IMR-90 (cell line): ENCODE measurements at regions not wholly inside any gene's neighbourhood (a gene's known extent, or its start where the extent isn't known, plus 50 kb on each side); places are given as distances from the start of the nearest gene placed in this dataset.

ENCODE experiments used
- ATAC-seq: fragments of 200-7000 bp; cut with Tn5 transposase; 2 replicates; pipeline ENCODE4 v1.9.1; 2020; ENCODE audit warnings: low read depth, mild to moderate bottlenecking, moderate library complexity
- BruUV-seq: library from RNA; stranded (reverse); fragments of 400-500 nt; replicated peaks from 2 replicates; lab custom pipeline; 2021; lab: Mats Ljungman, UMichigan
- CTCF ChIA-PET: fragments of 300-600 bp; formaldehyde crosslinking; extraction: SDS; loops from one replicate; lab custom pipeline; 2021; ENCODE audit warnings: antibody characterized with exemption; lab: Yijun Ruan, JAX
- POLR2A ChIA-PET: fragments of 300-600 bp; sonication (Branson Sonifier 250); formaldehyde crosslinking; loops from one replicate; lab custom pipeline; 2022; ENCODE audit warnings: antibody characterized with exemption; ENCODE audit not compliant: unreplicated experiment; lab: Charles Lee
- DNase-seq: peaks from one replicate; pipeline ENCODE4 v3.0.0; 2013
- H2AFZ ChIP-seq: replicated peaks from 2 replicates; pipeline ENCODE3; 2013; ENCODE audit warnings: low read length, mild to moderate bottlenecking; ENCODE audit not compliant: poor library complexity
- H2AK5ac ChIP-seq: 2 replicates; pipeline ENCODE4 v1.6.1; 2013; ENCODE audit warnings: low read depth, low read length, inconsistent platforms
- H2AK9ac ChIP-seq: replicated peaks from 2 replicates; pipeline ENCODE3; 2013; ENCODE audit warnings: mild to moderate bottlenecking, low read depth, low read length, moderate library complexity; ENCODE audit not compliant: poor library complexity
- H2BK120ac ChIP-seq: 2 replicates; pipeline ENCODE4 v1.6.1; 2013; ENCODE audit warnings: low read depth, low read length, inconsistent platforms
- H2BK15ac ChIP-seq: 3 replicates; pipeline ENCODE4 v1.6.1; 2013; ENCODE audit warnings: low read depth, low read length, inconsistent platforms
- H2BK20ac ChIP-seq: 2 replicates; pipeline ENCODE4 v1.6.1; 2013; ENCODE audit warnings: low read depth, mild to moderate bottlenecking, inconsistent platforms, low read length, moderate library complexity
- H2BK5ac ChIP-seq: 2 replicates; pipeline ENCODE4 v1.6.1; 2013; ENCODE audit warnings: mild to moderate bottlenecking, low read depth, low read length, inconsistent platforms; ENCODE audit not compliant: poor library complexity, severe bottlenecking
- H3K14ac ChIP-seq: replicated peaks from 2 replicates; pipeline ENCODE4 v1.6.1; 2013; ENCODE audit warnings: low read depth, low read length, inconsistent platforms
- H3K18ac ChIP-seq: 2 replicates; pipeline ENCODE4 v1.6.1; 2013; ENCODE audit warnings: low read depth, low read length, control low read depth
- H3K23ac ChIP-seq: 2 replicates; pipeline ENCODE4 v1.6.1; 2013; ENCODE audit warnings: low read depth, low read length, inconsistent platforms
- H3K27ac ChIP-seq: 2 replicates; pipeline ENCODE4 v1.5.1; 2013; ENCODE audit warnings: mild to moderate bottlenecking, control low read depth, low read length; ENCODE audit not compliant: insufficient read depth
- H3K27me3 ChIP-seq: 2 replicates; pipeline ENCODE4 v1.6.1; 2013; ENCODE audit warnings: low read length; ENCODE audit not compliant: control insufficient read depth, insufficient read depth
- H3K36me3 ChIP-seq: 2 replicates; pipeline ENCODE4 v1.6.1; 2013; ENCODE audit warnings: low read length, mixed read lengths; ENCODE audit not compliant: control insufficient read depth, insufficient read depth
- H3K4ac ChIP-seq: 2 replicates; pipeline ENCODE4 v1.6.1; 2013; ENCODE audit warnings: low read depth, low read length, inconsistent platforms
- H3K4me1 ChIP-seq: 2 replicates; pipeline ENCODE4 v1.6.1; 2013; ENCODE audit warnings: low read length, mixed read lengths; ENCODE audit not compliant: control insufficient read depth, insufficient read depth
- H3K4me2 ChIP-seq: 2 replicates; pipeline ENCODE4 v1.6.1; 2013; ENCODE audit warnings: low read depth, mild to moderate bottlenecking, control low read depth, low read length, moderate library complexity
- H3K4me3 ChIP-seq: 2 replicates; pipeline ENCODE4 v1.5.1; 2013; ENCODE audit warnings: low read depth, mild to moderate bottlenecking, control low read depth, low read length, moderate library complexity; ENCODE audit not compliant: insufficient read depth
- H3K56ac ChIP-seq: 2 replicates; pipeline ENCODE4 v1.6.1; 2013; ENCODE audit warnings: low read length, inconsistent platforms; ENCODE audit not compliant: insufficient read depth; ENCODE audit errors: extremely low read depth
- H3K79me1 ChIP-seq, 2 experiments: 2 replicates each; pipeline ENCODE4 v1.6.1; 2013; ENCODE audit warnings: low read length in 2 of 2, inconsistent platforms in 1 of 2, low read depth in 1 of 2
- H3K9ac ChIP-seq: 2 replicates; pipeline ENCODE4 v1.6.1; 2013; ENCODE audit warnings: low read depth, low read length, control low read depth
- H3K9me1 ChIP-seq: 2 replicates; pipeline ENCODE4 v1.6.1; 2013; ENCODE audit warnings: low read length, inconsistent platforms; ENCODE audit not compliant: insufficient read depth
- H3K9me3 ChIP-seq: 2 replicates; pipeline ENCODE4 v1.6.1; 2013; ENCODE audit warnings: low read length; ENCODE audit not compliant: control insufficient read depth, insufficient read depth
- H4K20me1 ChIP-seq: 2 replicates; pipeline ENCODE4 v1.6.1; 2013; ENCODE audit warnings: low read length, inconsistent platforms; ENCODE audit not compliant: insufficient read depth
- H4K5ac ChIP-seq: 2 replicates; pipeline ENCODE4 v1.6.1; 2013; ENCODE audit warnings: mild to moderate bottlenecking, low read depth, low read length, control low read depth
- H4K8ac ChIP-seq, 2 experiments: 2 replicates each; pipeline ENCODE4 v1.6.1; 2013; ENCODE audit warnings: low read depth in 2 of 2, low read length in 2 of 2, control low read depth in 1 of 2, inconsistent platforms in 1 of 2
- H4K91ac ChIP-seq: 2 replicates; pipeline ENCODE4 v1.6.1; 2013; ENCODE audit warnings: low read depth, low read length, inconsistent platforms; ENCODE audit not compliant: insufficient read depth
- CEBPB ChIP-seq: IDR thresholded peaks from 2 replicates; pipeline ENCODE4 v1.6.1; 2012; ENCODE audit warnings: low read depth, low read length, improper control_type of control experiment
- CTCF ChIP-seq: conservative IDR thresholded peaks from 2 replicates; pipeline ENCODE4 v1.5.1; 2012; ENCODE audit warnings: mild to moderate bottlenecking, low read depth, low read length, improper control_type of control experiment
- MAFK ChIP-seq: IDR thresholded peaks from 2 replicates; pipeline ENCODE4 v1.6.1; 2012; ENCODE audit warnings: low read depth, low read length, improper control_type of control experiment
- NFE2L2 ChIP-seq: fragments of 150-350 bp; IDR thresholded peaks from 2 replicates; pipeline ENCODE4 v1.6.1; 2016; ENCODE audit warnings: low read depth, mild to moderate bottlenecking, low read length
- RAD21 ChIP-seq: IDR thresholded peaks from 2 replicates; pipeline ENCODE4 v1.6.1; 2012; ENCODE audit warnings: low read length, improper control_type of control experiment
- RFX5 ChIP-seq: IDR thresholded peaks from 2 replicates; pipeline ENCODE4 v1.8.0; 2012; ENCODE audit warnings: low read depth, mild to moderate bottlenecking, low read length, moderate library complexity
- WGBS, 2 experiments: methylation state at CpG; one replicate each; pipeline versions ENCODE4 v1.1.5 to v1.1.7; 2013; ENCODE audit warnings: missing lambda C conversion rate in 2 of 2; ENCODE audit not compliant: insufficient read length in 1 of 2; ENCODE audit errors: extremely low coverage in 2 of 2; 5-methylcytosine and 5-hydroxymethylcytosine counted together
- dilution Hi-C: fragments of 300-500 bp; cut with HindIII; formaldehyde crosslinking; loops from one replicate; pipeline ENCODE4 v1.14.3; 2018; ENCODE audit warnings: low sequenced_read_pairs; ENCODE audit not compliant: unreplicated experiment
- in situ Hi-C: fragments of 300-500 bp; cut with MboI; formaldehyde crosslinking; loops from 3 replicates; pipeline ENCODE4 v1.14.3; 2019; ENCODE audit warnings: low sequenced_read_pairs, inconsistent platforms, mixed read lengths
- intact Hi-C: fragments of 100-400 bp; cut with micrococcal nuclease; formaldehyde crosslinking; loops from 2 replicates; pipeline ENCODE4 v1.10.0; 2022

DNA sequence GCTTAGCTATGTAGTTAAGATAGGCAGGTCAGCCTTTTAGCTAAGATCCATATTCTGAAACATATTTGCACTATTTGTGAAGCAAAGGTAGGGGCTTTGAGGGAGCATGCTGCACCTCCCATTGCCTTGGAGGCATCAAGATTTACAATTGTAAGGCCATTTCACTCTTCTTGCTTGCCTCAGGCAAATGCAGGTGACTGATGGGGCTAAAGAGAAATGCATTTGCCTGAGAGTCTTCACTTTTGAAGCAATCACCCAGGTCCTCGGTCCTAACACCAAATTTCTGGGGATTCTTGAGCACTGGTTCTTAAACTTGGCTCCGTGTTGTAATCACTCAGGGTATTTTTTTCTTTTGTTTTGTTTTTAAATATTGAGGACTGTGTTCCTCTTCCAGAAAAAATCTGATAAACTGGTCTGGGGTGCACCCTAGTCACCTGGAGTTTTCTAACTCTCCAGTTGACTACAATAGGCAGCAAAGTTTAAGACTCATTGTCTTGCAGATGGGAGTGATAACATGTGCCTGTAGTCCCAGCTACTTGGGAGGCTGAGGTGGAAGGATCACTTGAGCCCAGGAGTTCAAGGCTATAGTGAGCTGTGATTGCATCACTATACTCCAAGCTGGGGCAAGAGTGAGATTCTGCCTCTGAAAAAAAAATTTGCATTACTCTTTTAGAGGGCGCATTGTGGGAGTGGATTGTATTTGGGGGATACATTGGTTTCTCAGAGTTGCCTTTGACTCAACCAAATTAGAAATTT, 68.1 kb downstream of the EOMES start:
- H3K4me1 ChIP-seq = peaks cover 2% of the 10 kb centered on the region; the same call in 1 of the 2 replicates
- H3K27me3 ChIP-seq = no peaks in the 10 kb centered on the region
- no peak overlapping the region for H4K91ac ChIP-seq
- no peak overlapping the region for H2BK15ac ChIP-seq
- no peak overlapping the region for H2BK5ac ChIP-seq
- H3K79me1 ChIP-seq = no peaks in the 10 kb centered on the region
- no TSS peak for BruUV-seq
- in situ Hi-C loops (no loop called here), dilution Hi-C loops (no loop called here), intact Hi-C loops (no loop called here)
- no peak overlapping the region for H3K14ac ChIP-seq
- H3K9me3 ChIP-seq = no peaks in the 10 kb centered on the region
- no peak overlapping the region for H3K4me3 ChIP-seq
- H3K27ac ChIP-seq = no peak overlapping the region
- no peaks in the 10 kb centered on the region for H4K20me1 ChIP-seq
- WGBS, 2 experiments = no CpG with 5 or more reads among the region's 3 CpGs
- H3K9ac ChIP-seq = no peak overlapping the region
- H3K4me2 ChIP-seq = no peak overlapping the region
- H2AFZ ChIP-seq = no peak overlapping the region
- no peak overlapping the region for H2BK120ac ChIP-seq
- H4K8ac ChIP-seq = no peak overlapping the region
- H3K9me1 ChIP-seq = no peaks in the 10 kb centered on the region
- no peak overlapping the region for H2BK20ac ChIP-seq
- H3K4ac ChIP-seq = no peak overlapping the region
- no peak overlapping the region for H3K18ac ChIP-seq
- TF ChIP-seq RFX5 (no peak), RAD21 (no peak), CEBPB (0 out of 2 replicates have a peak, but pooled peaks have one; percentile 22), NFE2L2 (no peak), CTCF (no peak), MAFK (no peak)
- H3K36me3 ChIP-seq = no peaks in the 10 kb centered on the region
- H2AK5ac ChIP-seq = no peak overlapping the region
- no peak overlapping the region for H3K56ac ChIP-seq
- H4K5ac ChIP-seq = no peak overlapping the region
- H3K23ac ChIP-seq = no peak overlapping the region
- CTCF ChIA-PET = no interaction called here
- no peak overlapping the region for H2AK9ac ChIP-seq
- DNase-seq (no peak), ATAC-seq (no peak)
- POLR2A ChIA-PET = no interaction called here
